GM19043 (cell line): ENCODE measurements at regions not wholly inside any gene's neighbourhood (a gene's known extent, or its start where the extent isn't known, plus 50 kb on each side); places are given as distances from the start of the nearest gene placed in this dataset.
"Not testable (repeated sequence)": the region's sequence is repeated elsewhere in the genome, so short reads cannot be mapped to it uniquely, and the experiment has no call there.

Experiments used
- ATAC-seq: cut with Tn5 transposase; IDR thresholded peaks from one replicate; pipeline ENCODE4 v1.9.1; 2021; ENCODE audit warnings: low read depth; ENCODE audit not compliant: unreplicated experiment

GRCh38 chr16:50497592-50497991 is 50.6 kb upstream of the NKD1 start:
- no peak for ATAC-seq

GRCh38 chr16:50496990-50497389 is 51.2 kb upstream of the NKD1 start:
- no peak for ATAC-seq

GRCh38 chr16:50495673-50496072 is 52.5 kb upstream of the NKD1 start:
- ATAC-seq, result no peak

GRCh38 chr16:50494501-50495491 is 53.4 kb upstream of the NKD1 start:
- no peak for ATAC-seq

GRCh38 chr16:50491516-50491915 is 56.7 kb upstream of the NKD1 start:
- no peak for ATAC-seq

GRCh38 chr16:50490828-50491227 is 57.4 kb upstream of the NKD1 start:
- ATAC-seq, result no peak

GRCh38 chr16:50489182-50489581 is 59.0 kb upstream of the NKD1 start:
- ATAC-seq, result no peak

- ATAC-seq, result no peak
These were observed 60.7 kb upstream of the NKD1 start for GRCh38 chr16:50487528-50487927.

GRCh38 chr16:50486162-50486561 is 62.0 kb upstream of the NKD1 start:
- ATAC-seq, result not testable (repeated sequence)

GRCh38 chr16:50485232-50485631 is 63.0 kb upstream of the NKD1 start:
- ATAC-seq, result no peak

- no peak for ATAC-seq
These were observed 65.9 kb upstream of the NKD1 start for GRCh38 chr16:50482271-50482670.

GRCh38 chr16:50480206-50480605 is 68.0 kb upstream of the NKD1 start:
- ATAC-seq, result no peak

- no peak for ATAC-seq
These were observed 68.4 kb upstream of the NKD1 start for GRCh38 chr16:50479771-50480170.

- ATAC-seq, result no peak
These were observed 69.4 kb upstream of the NKD1 start for GRCh38 chr16:50478773-50479149.

GRCh38 chr16:50478075-50478772 is 70.0 kb upstream of the NKD1 start:
- no peak for ATAC-seq

- ATAC-seq, result no peak
These were observed 71.5 kb upstream of the NKD1 start for GRCh38 chr16:50476486-50477255.

GRCh38 chr16:50475170-50475569 is 73.0 kb upstream of the NKD1 start:
- ATAC-seq, result no peak

GRCh38 chr16:50474138-50474537 is 74.1 kb upstream of the NKD1 start:
- ATAC-seq, result no peak

GRCh38 chr16:50473356-50473945 is 74.7 kb upstream of the NKD1 start:
- peak; percentile 86 for ATAC-seq

- ATAC-seq, result no peak
These were observed 75.7 kb upstream of the NKD1 start for GRCh38 chr16:50472472-50472871.

GRCh38 chr16:50470687-50471086 is 77.5 kb upstream of the NKD1 start:
- no peak for ATAC-seq
